DMS53 treated with DMSO at 0.1 percent for 48 hours (cell line): ENCODE measurements at regions not wholly inside any gene's neighbourhood (a gene's known extent, or its start where the extent isn't known, plus 50 kb on each side); places are given as distances from the start of the nearest gene placed in this dataset.
A peak's percentile ranks its signal among the peaks of the same experiment; 100 is the strongest.
"Not testable (repeated sequence)": the region's sequence is repeated elsewhere in the genome, so short reads cannot be mapped to it uniquely, and the experiment has no call there.

Experiments used
- DNase-seq: peaks from one replicate; lab custom pipeline; 2025; ENCODE audit not compliant: unreplicated experiment; lab: John Stamatoyannopoulos, UW

DNA sequence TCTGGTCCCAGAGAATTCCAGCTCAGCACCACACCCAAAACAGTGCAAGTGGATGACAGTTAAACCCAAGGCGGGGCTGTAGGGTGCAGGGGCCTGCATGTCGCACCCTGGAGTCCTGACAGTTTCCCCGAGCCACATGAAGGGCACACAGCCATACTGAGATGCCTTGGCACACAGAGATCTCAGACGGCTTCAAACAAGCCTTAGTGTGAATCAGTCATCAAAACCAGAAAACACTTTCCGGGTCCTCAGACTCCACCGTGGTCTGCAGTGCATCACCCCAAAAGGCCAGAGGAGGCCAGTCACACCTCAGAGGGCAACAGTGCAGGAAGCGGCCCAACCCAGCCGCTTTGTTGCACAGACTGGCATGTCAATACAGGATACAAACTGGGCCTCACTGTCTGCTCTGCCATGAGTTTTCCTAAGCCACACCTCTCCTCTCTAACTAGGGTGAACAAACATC lies 64.6 kb upstream of the ENPP6 start:
- DNase-seq, result peak; percentile 66

DNA sequence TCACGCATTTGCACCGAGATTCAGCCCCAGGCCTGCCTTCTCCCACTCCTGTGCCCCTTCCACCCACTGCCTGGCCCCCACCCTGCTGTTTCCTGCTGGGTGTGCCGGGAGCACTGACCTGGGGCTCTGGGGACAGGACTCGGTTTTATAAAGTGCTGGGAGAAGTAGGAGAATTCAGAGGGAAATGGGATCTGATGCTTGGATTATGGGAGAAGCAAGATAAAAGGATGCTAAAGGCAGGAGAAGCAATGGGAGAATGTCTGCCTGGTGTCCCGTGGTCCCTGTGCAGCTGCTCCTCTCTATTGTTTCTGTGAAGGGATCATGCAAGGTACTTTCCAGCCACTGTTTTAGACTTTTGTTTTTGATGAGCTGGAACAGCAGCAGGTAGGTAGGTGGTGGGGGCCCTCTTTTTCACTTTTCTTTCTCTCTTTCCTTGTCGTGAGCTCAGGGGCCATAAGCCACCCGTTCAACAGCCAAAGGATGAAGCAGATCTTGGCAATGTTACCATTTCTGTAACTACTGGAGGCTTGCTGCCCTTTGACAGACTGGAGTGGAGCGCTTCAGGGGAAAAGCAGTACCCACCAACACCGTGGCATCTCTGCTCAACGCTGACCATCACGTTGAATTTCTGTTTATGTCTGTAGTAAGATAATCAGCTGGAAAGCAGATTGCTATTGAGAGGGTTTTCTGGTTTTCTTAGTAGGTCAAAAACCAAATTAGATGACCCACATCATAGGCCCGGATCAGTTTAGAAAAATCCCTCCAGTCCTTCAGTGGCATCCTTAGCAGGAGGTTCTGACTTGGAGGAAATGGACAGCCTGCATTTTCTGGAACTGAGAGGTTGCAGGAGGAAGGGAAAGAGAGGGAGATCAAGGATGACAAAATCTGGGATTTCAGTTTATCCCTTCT lies 63.8 kb upstream of the ENPP6 start:
- no peak for DNase-seq

- DNase-seq, result no peak
These were observed 63.0 kb upstream of the ENPP6 start for GRCh38 chr4:184280591-184281071.

DNA sequence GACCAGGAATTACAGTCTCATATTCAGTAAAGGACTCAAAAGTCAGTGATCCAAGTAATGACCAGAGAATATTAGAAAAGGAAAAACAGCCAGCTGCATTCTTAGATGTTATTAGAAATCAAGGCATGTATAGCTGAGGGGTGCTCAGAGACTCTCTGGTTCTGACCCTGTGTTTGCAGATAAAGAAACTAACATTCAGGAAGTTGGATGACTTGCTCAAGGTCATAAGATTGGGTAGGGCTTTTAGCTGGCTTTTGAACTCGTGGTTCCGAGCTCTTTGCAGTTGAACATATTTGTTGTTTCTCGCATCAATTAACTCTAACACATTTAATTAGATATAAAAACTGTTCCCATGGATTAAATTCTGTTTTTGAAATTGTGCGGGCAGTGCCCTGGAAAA lies 62.5 kb upstream of the ENPP6 start:
- no peak for DNase-seq

DNA sequence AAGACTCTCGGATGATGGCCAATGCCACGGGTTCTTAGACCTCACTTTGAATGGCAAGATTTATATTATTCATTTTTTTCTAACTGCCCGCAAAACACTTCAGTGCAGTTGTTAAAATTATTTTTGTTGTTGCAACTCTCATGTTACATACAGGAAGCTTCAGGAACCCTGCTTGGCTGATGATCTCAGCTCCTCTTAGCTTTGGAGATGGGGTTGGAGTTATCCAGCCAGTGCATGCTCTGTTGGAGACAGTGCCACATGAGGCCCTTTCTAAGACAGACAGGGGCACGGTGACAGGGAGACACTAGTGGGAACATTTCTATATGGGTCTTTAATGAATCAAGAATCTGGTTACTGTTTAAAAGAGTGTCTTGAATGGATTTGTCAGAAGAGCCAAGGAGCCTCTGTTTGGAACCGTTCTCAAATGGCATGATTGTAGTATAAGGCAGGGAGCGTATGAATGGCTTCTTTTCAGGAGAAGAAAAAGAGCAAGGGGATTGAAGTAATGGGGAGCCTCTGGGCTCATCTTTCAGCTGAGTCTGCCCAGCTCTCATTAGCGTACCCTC lies 61.9 kb upstream of the ENPP6 start:
- DNase-seq, result no peak

DNA sequence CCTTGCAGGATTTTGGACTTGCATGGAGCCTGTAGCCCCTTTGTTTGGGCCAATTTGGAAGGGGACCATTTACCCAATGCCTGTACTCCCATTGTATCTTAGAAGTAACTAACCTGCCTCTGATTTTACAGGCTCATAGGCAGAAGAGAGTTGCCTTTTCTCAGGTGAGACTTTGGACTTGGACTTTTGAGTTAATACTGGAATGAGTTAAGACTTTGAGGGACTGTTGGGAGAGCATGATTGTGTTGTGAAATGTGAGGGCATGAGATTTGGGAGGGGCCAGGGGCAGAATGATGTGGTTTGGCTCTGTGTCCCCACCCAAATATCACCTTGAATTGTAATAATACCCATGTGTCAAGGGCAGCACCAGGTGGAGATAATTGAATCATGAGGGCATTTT lies 60.1 kb upstream of the ENPP6 start:
- DNase-seq, result not testable (repeated sequence)

DNA sequence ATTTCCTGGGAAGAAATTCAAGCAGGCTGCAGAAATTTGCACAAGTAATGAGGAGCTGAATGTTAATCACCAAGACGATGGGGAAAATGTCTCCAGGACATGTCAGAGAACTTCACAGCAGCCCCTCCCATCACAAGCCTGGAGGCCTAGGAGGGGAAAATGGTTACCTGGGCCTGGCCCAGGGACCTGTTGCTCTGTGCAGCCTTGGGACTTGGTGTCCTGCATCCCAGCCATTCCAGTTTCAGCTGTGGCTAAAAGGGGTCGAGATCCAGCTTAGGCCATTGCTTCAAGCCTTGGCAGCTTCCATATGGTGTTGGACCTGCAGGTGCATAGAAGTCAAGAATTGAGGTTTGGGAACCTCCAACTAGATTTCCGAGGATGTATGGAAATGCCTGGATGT lies 59.3 kb upstream of the ENPP6 start:
- not testable (repeated sequence) for DNase-seq

GRCh38 chr4:184276346-184276745 lies 58.7 kb upstream of the ENPP6 start:
- not testable (repeated sequence) for DNase-seq

- no peak for DNase-seq
These were observed 58.1 kb upstream of the ENPP6 start for GRCh38 chr4:184275766-184276165.

DNA sequence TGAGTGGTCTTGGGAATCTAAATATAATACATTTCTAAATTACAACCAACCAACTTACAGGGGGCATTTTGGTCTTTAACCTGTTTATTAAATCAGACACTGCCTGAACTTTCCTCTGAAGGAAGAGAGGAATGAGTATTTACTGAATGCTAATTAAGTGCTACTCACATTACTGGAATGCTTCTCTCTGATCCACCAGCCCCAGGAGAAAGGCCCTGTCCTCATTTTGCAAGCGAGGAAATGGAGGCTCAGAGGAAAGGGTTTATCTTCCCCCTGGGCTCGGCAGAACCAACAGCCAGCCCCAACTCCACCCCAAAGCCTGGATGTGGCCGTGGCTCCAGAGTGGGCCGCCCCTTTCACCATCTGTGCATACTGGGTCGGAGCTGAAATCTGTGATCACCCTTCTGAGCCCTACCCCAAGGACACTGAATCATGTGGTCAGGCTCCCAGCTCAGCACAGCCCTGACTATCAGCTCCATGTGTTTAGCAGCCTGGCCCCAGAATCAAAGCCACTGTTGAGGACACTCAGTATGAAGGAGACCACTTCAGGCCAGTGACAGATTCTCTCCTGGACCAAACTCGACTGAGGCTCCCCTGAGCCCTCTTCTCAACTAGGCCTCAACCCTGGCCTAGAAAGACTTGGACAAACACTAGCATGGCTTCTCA lies 56.7 kb upstream of the ENPP6 start:
- DNase-seq, result no peak

- DNase-seq, result no peak
These were observed 55.8 kb upstream of the ENPP6 start for GRCh38 chr4:184273166-184274147.

DNA sequence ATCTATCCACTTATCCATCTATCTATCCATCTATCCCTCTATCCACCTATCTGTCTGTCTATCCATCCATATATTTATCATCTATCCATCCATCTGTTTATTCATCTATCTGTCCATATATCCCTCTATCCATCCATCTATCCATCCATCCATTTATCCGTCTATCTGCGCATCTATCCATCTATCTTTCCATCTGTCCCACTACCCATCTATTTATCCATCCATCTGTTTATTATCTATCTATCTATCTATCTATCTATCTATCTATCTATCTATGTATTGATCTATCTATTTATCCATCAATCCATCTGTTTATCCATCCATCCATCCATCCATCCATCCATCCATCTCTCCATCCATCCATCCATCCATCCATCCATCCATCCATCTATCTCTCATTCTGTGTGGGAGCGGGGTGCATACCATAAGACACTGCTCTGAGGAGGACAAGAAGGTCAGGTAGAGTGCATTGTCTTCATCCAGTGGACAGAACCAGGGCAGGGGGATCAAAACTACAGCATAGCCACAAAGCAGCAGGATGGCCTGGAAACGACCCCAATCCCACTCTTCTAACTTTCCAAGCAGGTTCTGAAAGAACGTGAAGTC lies 53.2 kb upstream of the ENPP6 start:
- DNase-seq, result no peak

- DNase-seq, result no peak
These were observed 52.3 kb upstream of the ENPP6 start for GRCh38 chr4:184269879-184270430.

DNA sequence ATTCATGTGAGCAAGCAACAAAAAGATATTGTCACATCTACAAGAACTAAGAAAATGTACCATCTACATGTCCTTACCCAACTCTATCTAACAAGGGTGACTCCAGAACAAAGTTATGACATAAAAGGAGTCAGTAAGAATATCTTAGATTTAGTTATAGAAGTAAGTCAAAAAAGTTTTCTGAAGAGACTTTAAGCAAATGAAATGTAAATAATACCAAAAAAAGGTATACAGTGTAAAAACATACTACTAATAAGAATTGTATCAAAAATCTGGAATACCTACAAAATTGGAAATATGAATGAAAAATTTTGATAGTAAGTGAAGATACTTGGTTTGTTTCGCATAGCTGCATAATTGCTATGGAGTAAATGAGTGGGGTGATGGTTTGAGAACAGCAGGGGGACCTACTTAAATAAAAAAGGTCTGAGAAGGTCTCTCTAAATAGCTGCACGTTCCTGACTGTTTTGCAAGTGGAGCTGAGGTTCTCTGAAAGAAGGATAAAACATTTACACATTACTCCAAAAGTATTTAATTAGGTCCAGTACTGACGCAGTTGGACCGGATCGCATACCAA lies 51.0 kb upstream of the ENPP6 start:
- DNase-seq, result no peak

- DNase-seq, result peak; percentile 52
These were observed 50.3 kb upstream of the ENPP6 start for GRCh38 chr4:184267673-184268583.
